T-helper 1 cell (primary cell): ENCODE measurements at regions not wholly inside any gene's neighbourhood (a gene's known extent, or its start where the extent isn't known, plus 50 kb on each side); places are given as distances from the start of the nearest gene placed in this dataset.

Source experiments
- DNase-seq, 5 donors: peaks; one replicate each; pipeline ENCODE4 v3.0.0-alpha.2; 2012 to 2020

DNA sequence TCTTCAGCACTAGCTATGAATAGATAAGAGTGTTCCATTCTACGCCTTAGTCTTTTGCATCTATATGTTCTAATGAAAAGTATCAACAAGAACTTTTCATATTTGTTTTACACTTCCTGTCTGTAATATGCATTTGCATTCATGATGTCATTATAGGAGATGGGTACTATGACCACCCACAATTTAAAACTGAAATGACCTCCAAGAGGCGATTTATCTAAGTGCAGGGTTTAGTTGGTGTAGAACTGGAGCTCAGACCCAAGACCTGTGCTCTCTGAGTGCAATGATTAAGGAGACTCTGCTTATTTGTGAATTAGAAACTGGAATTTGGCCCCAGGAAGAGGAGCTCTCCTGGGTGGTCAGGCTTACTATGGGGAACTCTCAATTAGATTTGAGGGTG is 289.1 kb downstream of the ETS1 start:
- no peak for DNase-seq

DNA sequence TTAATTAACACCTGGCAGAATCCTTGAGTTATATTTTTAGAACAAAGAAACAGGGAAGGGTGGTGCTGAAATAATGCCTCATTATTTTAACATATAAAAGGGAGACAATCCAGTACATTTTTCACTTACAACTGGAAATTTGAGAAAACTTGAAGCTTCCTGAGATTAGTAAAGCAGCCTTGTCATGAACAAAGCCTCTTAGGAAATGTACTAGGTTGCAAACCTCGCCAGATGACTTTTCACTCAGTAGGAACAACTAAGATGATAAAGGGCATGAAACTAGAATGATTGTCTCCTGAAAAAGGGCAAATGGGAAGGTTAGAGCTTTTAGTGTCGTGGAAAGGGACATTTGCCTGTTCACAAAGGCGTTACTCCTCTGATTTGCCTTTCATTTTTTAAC is 289.6 kb downstream of the ETS1 start:
- DNase-seq, result no peak

DNA sequence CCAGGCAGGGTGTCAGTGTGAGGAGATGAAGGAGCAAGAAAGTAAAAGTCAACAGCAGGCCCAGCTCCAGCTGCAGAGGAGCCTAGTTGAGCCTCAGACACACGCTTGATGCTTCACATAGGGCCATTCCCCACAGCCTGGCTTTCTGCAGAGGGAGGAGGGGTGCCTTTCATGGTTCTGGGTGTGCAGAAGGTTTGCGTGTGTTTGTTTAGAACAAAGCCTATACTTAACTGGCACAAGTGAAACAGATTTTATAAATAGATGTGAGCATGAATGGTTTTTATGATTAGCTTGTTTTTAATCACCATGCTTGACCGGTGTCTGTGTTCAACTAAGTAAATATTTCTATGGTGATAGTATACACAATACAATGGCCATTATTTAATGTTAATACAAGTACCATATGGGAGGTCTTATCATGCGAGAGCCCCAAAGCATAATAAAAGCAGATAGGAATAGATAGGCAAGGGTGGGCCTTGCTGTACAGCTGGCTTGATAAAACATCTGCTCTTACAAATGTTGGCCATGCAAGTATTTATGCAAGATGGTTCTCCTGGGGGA is 290.2 kb downstream of the ETS1 start:
- DNase-seq, result no peak

DNA sequence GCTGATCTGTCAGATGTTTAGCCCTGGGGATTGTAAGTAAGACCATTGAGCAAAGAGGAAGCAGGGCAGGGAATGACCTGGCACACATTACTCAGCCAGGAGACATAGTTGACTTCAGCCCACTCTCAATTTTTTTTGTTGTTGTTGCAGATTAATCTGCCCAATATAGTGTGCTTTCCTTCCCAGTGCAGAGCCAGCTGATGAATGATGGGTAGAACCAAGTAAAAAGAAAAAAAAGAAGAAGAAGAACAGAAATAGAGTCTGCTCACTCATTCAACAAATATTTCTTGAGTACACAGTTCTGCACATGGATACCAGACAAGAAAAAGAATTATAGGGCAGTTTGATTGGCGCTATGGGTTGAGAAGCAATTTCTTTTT is 292.7 kb downstream of the ETS1 start:
- no peak for DNase-seq

DNA sequence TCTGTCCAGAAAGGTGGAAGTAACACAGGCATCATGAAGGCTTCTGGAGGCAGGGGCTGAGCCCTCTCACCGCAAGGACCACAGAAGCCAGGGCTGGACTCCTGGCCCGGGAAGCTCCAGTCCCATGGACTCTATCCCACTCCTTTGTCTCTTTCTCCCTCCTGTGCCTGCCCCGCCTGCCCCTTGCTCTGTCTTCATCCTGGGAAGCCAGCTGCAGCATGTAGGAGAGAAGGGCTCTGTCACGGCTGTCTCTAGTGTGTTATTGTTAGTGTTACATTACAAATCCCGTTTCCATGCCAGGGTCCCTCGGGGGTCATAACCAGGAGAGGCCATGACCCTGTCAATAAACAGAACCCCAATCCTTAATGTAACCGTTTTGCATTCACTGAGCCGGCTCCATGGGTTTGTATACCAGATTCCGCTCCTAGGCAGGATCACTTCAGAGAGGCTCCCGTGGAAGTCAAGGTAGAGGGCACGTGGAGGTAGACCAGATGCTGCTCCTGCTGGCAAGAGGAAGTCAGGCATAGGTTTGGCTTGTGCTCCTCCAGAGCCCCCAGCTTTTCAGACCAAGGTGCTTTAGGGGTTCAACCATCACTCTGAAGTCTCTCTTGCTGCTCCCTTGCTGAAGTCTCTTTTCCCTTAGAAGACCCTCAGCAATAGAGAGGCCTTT is 293.2 kb downstream of the ETS1 start:
- DNase-seq, result no peak

DNA sequence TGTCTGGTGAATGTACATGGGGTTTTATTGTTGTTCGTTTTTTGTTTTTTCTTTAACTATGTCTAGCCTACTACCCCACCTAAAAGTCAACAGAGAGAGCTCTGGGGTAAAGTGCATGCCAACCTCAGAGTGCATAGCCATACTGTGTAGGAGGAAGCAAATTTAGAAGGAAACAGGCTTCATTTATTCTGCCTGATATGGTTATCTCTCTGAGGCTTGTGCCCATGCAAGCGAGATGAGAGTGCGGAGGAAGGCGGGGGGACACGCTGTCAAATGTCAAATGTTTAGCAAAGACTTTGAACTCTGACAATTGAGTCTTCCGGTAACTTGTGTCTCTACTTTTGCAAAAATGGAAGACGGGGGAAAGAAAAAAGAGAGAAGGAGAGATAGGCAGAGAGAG is 295.5 kb downstream of the ETS1 start:
- DNase-seq, result peak in 3 of 5 donors; percentile 24 to 58 (median 43)

DNA sequence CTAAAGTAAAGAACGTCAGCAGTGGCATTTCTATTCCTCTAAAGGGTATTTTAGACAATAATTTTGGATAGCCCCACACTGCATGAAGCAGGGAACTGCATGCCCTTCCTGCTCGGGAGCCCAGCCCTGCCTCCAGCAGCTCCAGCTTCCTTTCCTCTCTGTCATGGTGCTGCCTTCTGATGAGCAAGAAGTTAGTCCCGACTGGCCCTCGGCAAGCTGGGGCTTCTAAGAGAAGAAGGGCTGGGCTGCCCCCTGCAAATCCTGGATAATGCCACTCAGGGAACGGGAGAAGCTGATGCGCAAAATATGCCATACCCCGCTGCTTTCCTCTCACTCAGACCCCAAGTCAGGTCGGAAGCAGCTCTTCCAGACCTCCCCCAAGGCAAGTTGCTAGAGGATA is 296.4 kb downstream of the ETS1 start:
- DNase-seq, result no peak

DNA sequence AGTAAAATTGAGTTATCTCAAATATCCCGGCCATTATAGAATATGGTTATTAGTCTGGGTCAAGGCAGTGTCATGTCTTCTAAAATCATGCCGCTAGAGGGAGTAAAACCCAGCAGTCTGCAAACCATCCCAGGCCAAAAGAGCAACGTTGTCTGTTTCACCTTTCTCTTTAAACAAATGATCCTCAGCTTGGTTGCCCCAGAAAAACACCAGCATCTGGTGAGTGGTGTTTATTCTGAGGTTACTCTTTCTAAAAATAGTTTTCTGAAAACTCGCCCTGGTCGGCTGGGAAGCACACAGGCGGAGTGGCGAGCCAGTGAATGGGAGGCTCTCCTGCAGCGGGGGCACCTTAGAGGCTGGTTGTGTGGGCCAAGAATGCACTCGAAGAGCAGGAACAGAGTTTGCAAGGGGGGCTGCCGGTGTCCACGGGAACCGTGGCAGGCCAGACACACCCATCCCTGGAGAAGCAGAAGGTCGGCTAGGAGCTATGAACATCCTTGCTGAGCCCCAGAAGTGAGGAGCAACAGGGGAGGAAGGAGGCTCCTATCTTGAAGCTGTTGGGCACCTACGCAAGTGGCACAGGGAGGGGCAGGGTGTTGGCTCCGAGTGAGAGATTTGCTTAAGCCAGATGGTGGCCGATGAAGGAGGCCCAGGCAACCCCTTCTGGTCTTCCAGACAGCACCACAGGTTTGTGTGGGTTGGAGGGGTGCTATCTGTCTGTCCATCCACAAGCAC is 297.1 kb downstream of the ETS1 start:
- peak; percentile 31 to 90 (median 62) for DNase-seq

DNA sequence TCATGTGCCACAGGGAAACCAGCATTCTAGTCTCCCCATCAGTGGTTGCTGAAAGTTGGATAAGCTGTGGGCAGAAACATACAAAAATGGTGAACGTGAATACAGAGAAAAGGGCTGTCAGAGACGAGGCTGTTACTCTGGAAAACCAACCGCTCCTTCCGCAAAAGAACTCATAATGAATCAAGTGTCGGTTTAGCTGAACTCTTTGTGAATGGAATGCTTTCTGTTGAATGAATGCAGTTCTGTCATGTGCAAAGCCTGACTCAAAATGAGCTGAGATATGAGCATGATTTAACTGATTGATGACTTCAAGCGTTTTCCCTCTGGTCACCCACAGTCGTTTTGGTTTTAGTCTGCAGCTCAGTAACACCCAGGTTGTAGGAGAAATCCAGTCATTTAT is 298.3 kb downstream of the ETS1 start:
- DNase-seq, result peak in 1 of 5 donors; percentile 92

DNA sequence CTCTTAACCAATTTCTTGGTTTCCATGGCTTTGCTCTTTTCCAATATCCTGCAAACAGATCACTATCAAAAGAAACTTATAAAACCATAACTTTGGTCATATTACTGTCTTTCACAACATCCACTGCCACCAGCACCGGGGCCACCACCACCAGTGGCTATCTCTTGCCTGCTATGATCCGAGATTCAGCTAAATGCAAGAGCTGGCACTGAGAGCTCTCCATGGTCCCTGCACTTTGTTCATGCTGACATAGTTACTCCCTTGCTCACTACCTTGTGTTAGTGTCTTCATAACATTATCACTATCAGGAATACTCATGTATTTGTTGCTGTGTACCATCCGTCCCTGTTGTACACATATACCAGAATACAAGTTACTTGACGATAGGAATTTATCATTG is 299.0 kb downstream of the ETS1 start:
- DNase-seq, result no peak

DNA sequence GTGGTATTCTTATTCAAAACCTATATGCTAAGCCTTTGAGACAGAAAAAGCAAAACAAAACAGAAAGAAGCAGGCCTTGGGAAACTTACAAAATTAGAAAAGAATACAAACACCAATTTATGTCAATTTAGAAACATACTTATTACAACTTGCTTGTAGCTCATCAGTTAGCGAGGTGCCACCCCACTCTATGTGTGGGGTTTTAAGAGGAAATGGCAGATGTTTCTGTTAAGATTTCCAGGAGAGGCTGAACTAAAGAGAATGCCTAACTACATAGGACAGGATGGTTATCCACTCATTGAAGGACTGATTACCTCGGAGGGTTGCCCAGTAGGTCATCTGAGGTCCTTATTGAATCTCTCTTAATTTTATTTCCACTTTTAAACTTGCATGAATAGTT is 302.0 kb downstream of the ETS1 start:
- no peak for DNase-seq

DNA sequence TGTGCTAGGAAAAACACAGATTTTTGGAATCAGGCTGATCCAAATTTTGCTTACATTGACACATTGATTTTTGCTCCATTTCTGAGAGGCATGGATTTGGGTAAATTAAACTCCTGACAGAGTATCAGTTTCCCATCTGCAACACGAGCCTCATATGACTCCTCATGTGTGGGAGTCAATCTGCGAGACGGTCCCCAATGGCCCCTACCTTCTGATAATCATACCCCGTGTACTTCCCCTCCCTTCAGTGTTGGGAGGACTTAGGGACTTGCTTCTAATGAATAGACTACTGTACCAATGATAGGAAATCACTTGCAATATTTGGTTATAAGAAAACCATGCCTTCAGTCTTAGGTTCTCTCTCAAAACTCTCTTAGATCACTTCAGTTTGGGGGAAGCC is 302.7 kb downstream of the ETS1 start:
- DNase-seq, result no peak

DNA sequence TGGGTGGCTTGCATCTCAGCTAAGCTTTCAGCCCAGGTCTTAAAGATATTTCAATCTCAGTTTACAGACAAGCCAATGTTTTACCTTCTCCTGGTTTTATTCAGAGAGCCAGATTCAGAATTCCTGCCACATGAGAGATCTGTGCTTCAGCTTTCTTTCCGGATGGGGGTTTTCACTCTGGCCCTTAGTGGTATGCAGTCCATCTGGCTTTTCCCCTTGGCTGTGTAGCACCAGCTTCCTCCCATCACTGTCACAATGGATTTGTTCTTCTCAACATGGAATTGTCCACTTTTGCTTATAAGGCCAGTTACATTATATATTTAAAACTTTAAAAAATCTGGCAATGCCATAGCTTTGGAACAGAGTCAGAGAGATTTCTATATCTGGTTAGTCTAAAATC is 303.9 kb downstream of the ETS1 start:
- no peak for DNase-seq

DNA sequence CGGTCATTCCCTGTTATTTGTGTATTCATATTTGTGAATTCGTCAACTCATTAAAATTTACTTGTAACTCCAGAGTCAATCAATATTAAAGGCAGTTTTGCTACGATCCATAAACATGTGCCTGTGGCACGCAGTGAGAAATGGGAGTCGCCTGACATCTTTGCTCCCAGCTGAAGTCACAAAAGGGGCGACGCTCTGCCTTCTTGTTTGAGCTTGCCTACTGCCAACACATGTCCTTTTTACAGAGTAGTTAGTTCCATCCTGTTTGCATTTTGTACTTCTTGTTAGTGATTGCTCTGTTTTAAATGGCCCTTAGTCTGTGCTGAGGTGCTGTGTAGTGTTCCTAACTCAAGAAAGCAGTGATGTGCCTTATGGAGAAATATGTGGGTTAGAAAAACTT is 305.3 kb downstream of the ETS1 start:
- DNase-seq, result no peak

DNA sequence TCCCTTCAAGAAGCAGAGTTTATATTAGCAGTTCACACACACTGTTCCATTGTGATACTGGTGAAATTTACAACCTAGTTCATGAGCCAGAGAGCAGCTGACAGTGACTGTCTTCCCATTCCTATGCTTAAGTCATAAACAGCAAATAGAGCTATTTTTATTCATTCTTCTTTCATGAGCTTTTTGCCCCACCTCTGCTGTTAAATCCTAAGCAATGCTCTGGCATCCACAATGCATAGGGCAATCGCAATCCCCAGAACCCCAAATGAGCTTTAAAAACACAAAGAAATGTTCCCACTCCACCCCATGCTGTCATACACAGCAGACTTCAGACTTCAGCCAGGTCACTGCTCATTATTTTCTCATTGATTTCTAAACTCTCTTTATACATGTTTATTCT is 307.5 kb downstream of the ETS1 start:
- no peak for DNase-seq

DNA sequence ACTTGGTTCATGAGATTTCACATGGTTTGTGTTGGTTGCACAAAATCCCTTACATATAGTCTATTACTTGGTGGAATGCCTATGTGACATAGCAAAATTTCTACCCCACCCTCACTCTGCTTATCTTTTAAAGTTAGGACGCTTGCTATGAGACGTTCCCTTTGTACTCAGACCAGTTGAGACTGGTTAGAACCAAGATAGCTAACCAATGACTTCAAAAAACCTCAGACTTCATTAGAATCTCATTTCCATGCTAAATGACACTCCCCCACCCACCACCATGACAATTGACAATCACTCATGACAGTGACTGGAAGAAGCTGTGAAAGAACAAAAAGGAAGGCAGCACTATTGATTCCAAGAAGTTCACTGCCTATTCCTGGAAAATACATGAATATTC is 313.6 kb downstream of the ETS1 start:
- no peak for DNase-seq

DNA sequence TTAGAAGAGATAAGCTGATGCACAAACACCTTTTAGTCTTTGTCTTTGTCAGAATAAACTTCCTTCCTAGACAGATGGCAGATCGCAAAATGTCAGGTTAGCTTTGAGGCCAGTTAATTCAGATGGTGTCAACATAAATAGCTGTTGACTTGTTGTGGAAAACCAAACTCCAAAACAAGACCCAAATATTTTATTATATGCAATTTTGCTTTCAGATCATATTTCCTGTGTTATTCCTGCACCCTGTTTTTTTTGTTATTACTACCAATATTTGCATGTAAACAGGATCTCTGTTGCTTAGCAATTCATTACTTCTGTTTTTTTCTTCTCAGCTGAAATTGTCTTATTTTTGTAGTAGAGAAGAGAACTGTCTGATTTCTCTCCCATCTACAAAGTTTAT is 316.0 kb downstream of the ETS1 start:
- DNase-seq, result no peak

DNA sequence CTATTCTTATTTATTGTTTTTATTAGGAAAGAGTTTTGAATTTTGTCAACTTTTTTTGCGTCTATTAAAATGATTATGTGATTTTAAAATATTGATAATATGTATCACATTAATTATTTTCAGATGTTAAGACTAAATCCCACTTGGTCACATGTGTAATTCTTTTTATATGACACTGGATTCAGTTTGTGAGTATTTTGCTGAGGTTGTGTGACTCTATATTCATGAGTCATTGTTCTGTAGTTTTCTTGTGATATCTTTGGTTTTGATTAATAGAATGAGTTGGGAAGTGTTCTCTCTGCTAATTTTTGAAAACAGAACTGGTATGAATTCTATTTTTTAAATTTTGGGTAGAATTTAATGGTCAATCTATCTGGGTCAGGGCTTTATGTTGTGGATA is 317.9 kb downstream of the ETS1 start:
- DNase-seq, result no peak

DNA sequence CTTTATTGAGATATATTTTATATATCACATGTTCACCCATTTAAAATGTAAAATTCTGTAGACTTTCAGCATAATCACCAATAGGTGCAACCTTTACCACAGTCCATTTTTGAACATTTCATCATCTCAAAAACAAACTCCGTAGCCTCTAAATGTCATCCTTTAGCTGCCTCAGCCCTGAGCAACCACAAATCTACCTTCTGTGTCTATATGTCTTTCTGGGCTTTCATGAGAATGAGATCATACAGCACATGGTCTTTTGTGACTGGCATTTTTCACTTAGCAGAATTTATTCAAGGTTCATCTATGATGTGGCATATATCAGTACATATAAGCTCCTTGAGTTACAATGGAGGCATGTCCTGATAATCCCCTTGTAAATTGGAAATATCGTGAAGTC is 320.5 kb downstream of the ETS1 start:
- no peak for DNase-seq

DNA sequence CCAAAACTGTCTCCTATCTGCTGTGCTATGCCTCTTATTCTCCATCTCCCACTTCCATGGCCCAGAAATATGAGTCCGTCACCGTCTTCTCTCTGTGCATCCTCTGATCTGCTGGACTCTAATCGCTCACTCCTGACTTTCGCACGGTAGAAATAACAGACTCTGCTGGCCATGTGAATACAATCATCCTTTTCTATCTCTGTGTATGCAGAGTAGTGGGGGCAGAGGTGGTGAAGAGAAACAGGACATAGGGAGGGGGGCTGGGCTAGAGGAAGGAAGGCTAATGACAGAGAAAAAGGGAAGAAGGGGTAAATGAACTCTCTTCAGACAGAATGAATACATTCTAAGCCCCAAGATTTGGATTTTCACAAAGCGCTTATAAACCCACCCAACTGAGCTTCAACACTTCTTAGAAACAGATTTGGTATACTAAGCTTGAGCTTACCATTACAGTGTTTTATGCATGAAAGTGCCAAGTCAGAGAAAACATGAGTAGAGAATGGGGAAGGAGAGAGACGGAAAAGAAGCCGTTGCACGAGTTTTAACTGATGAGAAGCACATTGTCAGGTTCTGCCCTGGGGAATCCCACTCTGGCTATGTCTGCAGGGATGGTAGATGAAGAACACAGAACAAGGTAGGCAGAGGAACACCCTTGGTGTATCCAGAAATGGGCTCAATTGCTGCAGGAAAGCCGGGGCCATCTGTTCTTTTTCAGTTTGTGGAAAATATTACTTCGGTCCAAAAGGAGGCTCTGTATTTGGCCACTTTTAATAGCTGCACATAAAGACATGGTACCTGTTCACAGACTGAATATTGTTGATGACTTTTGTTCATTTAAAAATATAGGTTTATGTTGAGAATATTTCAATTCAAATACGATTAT is 324.7 kb downstream of the ETS1 start:
- DNase-seq, result no peak

DNA sequence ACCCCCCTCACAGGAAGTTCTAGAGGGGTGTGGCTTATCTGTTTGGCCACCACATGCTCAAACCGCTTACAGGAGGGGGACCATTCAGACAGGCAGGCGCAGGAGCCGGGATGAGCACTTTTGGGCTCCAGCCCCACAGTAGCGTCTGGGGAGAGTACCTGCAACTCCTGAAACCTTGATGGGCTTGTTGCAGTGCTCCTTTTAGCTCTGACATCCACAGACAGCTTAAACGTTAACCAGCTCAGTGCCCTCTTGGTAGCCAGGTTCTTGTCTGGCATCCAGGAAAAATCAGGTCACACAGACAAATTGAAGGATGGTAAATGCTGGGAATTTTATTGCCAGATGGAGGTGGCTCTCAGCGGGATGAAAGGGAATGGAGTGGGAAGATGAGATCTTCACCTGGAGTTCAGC is 326.3 kb downstream of the ETS1 start:
- no peak for DNase-seq

DNA sequence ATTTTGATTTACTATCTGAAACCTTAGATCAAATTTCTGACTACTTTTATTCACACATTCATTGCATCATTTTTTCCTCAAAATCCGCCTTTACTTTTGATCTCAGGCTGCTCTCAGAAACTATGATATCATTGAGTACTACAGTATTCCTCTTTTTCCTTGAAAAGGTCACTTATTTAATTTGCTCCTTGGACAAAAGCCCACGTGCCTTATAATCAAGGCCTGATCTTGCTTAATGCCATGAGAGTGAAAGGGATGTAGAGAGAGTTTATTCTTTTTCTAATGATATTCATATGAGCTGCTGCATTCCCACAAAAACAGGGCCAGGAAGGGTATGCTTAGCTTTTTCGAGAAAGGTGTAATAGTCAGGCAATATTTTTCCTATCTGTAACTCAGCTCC is 327.0 kb downstream of the ETS1 start:
- no peak for DNase-seq

DNA sequence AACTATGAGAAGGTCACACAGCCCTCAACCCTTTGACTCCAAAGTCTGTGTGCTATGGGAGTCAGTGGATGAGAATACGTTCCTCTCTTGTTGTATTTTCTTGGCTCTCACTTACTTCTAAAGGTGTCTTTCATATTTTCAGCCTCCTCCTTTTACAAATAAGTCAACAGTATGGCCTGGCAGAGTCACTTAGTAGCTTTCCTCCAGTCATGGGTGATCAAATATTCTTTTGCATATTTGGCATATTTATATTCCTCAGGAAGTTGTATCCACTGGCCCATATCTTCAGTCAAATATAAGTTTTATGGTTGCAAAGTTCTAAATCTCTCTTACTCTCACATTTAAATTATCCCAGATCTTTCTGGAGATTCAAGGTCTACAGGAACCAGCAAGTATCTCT is 327.5 kb downstream of the ETS1 start:
- DNase-seq, result no peak

DNA sequence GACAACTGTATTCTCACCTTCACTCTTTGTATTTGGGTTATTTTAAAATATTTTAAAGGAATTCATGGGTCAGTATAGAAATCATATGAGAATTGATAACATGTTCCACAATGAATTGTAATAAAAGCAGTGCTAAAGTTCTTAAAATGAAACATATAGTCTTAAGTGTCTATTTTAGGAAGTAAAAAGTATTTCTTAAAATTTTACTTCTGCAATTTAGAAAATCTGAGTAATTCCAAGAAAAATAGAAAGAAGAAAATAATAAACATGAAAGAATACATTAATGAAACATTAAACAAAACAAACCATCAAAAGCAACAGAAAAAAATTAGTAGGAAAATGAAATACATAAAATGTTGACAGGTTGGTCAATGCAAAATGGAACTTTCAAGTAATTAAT is 332.4 kb downstream of the ETS1 start:
- no peak for DNase-seq
